Omental fat pad (tissue), 3 donors: ENCODE measurements at regions not wholly inside any gene's neighbourhood (a gene's known extent, or its start where the extent isn't known, plus 50 kb on each side); places are given as distances from the start of the nearest gene placed in this dataset.

Source experiments
- ATAC-seq: fragments of 150-250 bp; one replicate; pipeline ENCODE4 v1.9.1; 2016; ENCODE audit warnings: mild to moderate bottlenecking, moderate library complexity; ENCODE audit not compliant: low FRiP score
- DNase-seq: peaks from one replicate; pipeline ENCODE4 v3.0.0-alpha.2; 2019; ENCODE audit warnings: low spot score
- TF ChIP-seq, protein P1 (sequence below), 3 donors: fragments of 450-650 bp; IDR thresholded peaks; one replicate each; pipeline ENCODE4 v1.5.1; 2016 to 2017; ENCODE audit warnings: antibody characterized with exemption in 3 of 3, mild to moderate bottlenecking in 3 of 3, moderate library complexity in 2 of 3

- TF ChIP-seq, protein P1, sequence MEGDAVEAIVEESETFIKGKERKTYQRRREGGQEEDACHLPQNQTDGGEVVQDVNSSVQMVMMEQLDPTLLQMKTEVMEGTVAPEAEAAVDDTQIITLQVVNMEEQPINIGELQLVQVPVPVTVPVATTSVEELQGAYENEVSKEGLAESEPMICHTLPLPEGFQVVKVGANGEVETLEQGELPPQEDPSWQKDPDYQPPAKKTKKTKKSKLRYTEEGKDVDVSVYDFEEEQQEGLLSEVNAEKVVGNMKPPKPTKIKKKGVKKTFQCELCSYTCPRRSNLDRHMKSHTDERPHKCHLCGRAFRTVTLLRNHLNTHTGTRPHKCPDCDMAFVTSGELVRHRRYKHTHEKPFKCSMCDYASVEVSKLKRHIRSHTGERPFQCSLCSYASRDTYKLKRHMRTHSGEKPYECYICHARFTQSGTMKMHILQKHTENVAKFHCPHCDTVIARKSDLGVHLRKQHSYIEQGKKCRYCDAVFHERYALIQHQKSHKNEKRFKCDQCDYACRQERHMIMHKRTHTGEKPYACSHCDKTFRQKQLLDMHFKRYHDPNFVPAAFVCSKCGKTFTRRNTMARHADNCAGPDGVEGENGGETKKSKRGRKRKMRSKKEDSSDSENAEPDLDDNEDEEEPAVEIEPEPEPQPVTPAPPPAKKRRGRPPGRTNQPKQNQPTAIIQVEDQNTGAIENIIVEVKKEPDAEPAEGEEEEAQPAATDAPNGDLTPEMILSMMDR (IDR thresholded peaks at IDR 0.05), result no peak
- ATAC-seq (no peak), DNase-seq (no peak)
Measured at GRCh38 chr2:173419506-173419905, 64.8 kb downstream of the CDCA7 start.

DNA sequence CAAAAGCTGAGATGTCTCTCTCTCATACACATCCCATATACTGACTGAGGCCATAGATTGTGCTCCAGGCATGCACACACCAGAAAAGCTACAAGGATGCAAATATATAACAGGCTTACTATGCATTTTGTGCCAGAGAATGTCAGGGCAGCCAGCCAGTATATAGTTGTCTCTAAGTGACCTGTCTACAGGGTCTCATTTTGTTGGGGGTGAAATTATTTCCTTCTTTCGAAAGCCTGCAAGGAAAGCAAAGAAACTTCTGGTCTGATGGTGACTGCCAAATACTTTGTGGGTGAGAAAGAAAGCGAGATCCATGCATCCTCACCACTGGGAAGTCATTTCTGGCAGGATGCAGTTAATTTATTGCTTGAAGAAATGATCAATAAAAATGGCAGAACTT lies 70.2 kb downstream of the CDCA7 start:
- DNase-seq (no peak), ATAC-seq (no peak)
- TF ChIP-seq, protein P1 (IDR thresholded peaks at IDR 0.05), result no peak

DNA sequence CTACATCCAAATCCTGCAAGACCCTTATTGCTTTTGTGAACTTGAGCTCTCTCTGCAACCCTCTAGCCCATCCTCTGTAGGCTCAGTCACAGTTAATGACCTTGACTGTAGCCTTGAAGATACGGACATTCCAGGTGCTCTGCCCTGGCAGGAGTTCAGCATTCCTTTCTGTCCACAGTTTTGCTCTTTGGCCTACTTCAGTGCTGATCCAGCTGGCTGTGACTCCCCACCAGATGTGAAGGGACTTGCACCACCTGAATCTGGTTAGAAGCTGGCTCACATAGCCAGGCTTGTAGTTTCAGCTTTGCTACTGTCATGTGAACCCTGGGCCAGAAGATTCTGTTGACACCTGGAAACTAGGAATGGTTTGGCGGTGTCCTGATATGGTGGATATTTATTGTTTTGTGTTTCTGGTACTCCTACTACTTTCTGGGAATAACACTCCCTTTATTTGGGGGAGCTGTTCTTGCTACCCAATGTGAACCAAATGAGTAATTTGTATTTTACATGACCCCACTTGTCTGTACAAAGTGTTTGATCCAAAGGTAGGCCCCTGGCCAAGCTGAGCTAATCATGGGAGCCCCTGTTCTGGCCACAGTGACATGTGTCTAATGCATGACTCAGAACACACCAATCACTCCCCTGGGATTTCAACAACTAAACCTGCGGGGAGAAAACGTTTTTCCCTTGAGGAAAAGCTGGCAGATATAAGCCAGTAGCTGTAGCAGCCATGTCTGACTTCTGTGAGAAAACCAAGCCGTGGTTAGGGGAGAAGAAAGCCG lies 73.4 kb downstream of the CDCA7 start:
- ATAC-seq (no peak), DNase-seq (no peak)
- TF ChIP-seq, protein P1 (IDR thresholded peaks at IDR 0.05), result no peak

DNA sequence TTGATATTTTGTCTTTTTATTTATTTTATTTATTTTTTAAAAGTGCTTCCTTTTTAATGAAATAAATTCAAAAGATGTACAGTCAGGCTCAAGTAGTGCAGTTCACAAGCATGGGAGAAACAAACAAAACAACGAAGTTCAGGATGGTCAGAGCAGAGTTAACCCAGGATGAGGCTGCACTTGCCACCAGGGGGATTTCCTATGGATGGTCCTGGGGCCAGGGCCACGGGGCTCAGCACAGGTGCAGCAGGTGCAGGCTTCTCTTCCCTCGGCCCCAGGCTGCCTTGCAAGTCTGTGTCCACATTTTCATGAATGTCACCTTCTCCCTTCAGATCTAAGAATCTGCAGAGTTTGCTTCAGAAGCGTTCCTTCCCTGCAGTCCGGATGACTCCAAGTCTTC lies 76.5 kb downstream of the CDCA7 start:
- TF ChIP-seq, protein P1 (IDR thresholded peaks at IDR 0.05), result no peak
- DNase-seq (no peak), ATAC-seq (no peak)

- DNase-seq, result no peak
- no peak for ATAC-seq
- TF ChIP-seq, protein P1 (IDR thresholded peaks at IDR 0.05), result no peak
Measured at GRCh38 chr2:173432049-173432754, 77.5 kb downstream of the CDCA7 start.

DNA sequence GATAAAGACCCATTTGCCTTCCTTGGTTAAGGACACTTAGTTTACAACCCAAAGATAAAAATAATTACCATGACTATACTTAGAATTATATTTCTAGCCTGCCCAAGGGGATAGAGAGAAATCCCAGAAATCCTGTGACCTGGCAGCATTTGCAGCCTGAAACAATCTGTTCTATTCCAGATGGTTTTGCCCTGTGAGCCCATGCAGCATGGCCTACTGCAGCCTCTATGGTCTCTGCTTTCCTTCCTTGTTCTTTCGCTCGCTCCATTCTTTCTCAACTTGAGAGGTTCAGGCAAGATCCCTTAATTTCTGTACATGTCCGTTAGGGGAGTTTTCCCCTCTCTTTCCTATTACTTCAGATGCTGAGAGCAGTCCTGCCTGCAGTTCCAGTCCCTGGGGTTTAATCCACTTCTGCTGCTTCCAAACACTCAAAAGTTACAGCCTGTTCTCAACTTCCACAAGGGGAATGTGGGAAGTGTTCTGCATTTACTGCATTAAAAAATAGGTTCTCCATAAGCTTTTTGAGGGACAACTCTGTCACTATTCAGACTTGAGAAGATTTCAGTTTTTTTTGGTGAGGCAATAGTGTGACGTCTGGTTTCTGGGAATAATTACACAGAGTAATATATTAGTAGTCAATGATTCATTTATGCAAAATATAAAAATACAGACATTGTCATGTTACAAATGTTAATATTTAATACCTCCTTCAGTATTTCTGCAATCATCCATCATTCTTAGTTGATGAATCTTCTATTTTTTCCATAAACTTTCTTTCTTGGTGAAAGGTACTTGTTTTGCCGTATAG lies 80.3 kb downstream of the CDCA7 start:
- no peak for DNase-seq
- TF ChIP-seq, protein P1 (IDR thresholded peaks at IDR 0.05), result no peak
- ATAC-seq, result no peak
